ENCODE measurements at regions not wholly inside any gene's neighbourhood (a gene's known extent, or its start where the extent isn't known, plus 50 kb on each side); places are given as distances from the start of the nearest gene placed in this dataset.

DNA sequence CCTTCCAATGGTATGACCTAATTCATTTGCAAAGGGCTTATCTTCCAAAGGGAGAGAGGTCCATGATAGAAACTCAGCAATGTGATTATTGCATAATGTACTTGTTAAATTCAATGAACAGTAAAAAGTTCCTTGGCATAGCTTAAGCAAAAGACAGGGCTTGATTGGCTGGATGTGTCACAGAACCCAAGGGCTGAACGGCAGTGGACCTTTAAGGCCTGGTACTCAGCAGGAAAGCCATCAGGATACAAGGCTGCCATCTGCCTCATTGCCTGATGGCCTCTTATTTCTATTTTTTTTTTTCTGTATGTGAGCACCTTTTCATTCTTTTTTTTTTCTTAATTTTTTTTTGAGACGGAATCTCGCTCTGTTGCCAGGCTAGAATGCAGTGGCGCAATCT lies 208.9 kb upstream of the WSCD1 start:
- H3K27me3 ChIP-seq (ENCODE audit: insufficient read depth, low read length, poor library complexity) = no peaks in the 10 kb centered on the region
- TF ChIP-seq, protein P1, sequence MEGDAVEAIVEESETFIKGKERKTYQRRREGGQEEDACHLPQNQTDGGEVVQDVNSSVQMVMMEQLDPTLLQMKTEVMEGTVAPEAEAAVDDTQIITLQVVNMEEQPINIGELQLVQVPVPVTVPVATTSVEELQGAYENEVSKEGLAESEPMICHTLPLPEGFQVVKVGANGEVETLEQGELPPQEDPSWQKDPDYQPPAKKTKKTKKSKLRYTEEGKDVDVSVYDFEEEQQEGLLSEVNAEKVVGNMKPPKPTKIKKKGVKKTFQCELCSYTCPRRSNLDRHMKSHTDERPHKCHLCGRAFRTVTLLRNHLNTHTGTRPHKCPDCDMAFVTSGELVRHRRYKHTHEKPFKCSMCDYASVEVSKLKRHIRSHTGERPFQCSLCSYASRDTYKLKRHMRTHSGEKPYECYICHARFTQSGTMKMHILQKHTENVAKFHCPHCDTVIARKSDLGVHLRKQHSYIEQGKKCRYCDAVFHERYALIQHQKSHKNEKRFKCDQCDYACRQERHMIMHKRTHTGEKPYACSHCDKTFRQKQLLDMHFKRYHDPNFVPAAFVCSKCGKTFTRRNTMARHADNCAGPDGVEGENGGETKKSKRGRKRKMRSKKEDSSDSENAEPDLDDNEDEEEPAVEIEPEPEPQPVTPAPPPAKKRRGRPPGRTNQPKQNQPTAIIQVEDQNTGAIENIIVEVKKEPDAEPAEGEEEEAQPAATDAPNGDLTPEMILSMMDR (IDR thresholded peaks at IDR 0.05; ENCODE audit: borderline replicate concordance, extremely low read depth, low read length, poor library complexity, severe bottlenecking) = no peak
- no peak for TF ChIP-seq EZH2 (IDR thresholded peaks at IDR 0.05; ENCODE audit: borderline replicate concordance, low read depth, low read length, severe bottlenecking)
- H3K4me3 ChIP-seq (ENCODE audit: low read depth in 1 of 2, low read length in 2 of 2) = no peak overlapping the region
- H3K9ac ChIP-seq (ENCODE audit: low read depth, low read length) = no peak overlapping the region
- H3K4me2 ChIP-seq (ENCODE audit: insufficient read depth, low read length) = no peak overlapping the region
- no peaks in the 10 kb centered on the region for H3K9me3 ChIP-seq (ENCODE audit: insufficient read depth, low read length, severe bottlenecking)
- H4K20me1 ChIP-seq (ENCODE audit: insufficient read depth, low read length) = no peaks in the 10 kb centered on the region
- DNase-seq (no peak), ATAC-seq (ENCODE audit: insufficient read depth, low read depth) (no peak)
- H2AFZ ChIP-seq (ENCODE audit: low read depth, low read length) = no peak overlapping the region
- no peak overlapping the region for H3K27ac ChIP-seq (ENCODE audit: low read length)
- H3K79me2 ChIP-seq (ENCODE audit: insufficient read depth, low read length) = no peaks in the 10 kb centered on the region
- H3K4me1 ChIP-seq (ENCODE audit: insufficient read depth, low read length) = no peaks in the 10 kb centered on the region
- no peaks in the 10 kb centered on the region for H3K36me3 ChIP-seq (ENCODE audit: insufficient read depth, low read length)

DNA sequence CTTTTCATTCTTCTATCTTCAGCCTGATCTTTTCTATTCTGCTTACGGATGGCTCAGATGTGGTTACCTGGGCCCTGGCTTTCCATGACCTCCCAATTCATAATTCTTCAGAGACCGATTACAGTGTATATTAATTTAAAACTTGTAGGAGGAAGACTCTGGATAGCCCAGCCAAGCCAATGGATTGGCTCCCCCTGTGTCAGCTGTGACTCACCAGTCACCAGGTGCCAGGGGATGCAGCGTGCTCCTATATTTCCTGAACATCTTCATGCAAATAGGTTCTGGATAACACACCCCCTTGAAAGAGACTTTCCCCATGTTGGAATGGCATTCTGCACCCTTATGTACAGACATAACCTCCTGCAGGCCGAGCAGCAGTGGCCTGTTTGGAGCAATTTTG lies 208.3 kb upstream of the WSCD1 start:
- no peaks in the 10 kb centered on the region for H3K9me3 ChIP-seq (ENCODE audit: insufficient read depth, low read length, severe bottlenecking)
- no peak overlapping the region for H3K9ac ChIP-seq (ENCODE audit: low read depth, low read length)
- H3K27me3 ChIP-seq (ENCODE audit: insufficient read depth, low read length, poor library complexity) = no peaks in the 10 kb centered on the region
- TF ChIP-seq, protein P1 (IDR thresholded peaks at IDR 0.05; ENCODE audit: borderline replicate concordance, extremely low read depth, low read length, poor library complexity, severe bottlenecking) = no peak
- no peak for TF ChIP-seq EZH2 (IDR thresholded peaks at IDR 0.05; ENCODE audit: borderline replicate concordance, low read depth, low read length, severe bottlenecking)
- ATAC-seq (ENCODE audit: insufficient read depth, low read depth) (no peak), DNase-seq (no peak)
- H3K79me2 ChIP-seq (ENCODE audit: insufficient read depth, low read length) = no peaks in the 10 kb centered on the region
- H3K4me3 ChIP-seq (ENCODE audit: low read depth in 1 of 2, low read length in 2 of 2) = no peak overlapping the region
- no peaks in the 10 kb centered on the region for H3K36me3 ChIP-seq (ENCODE audit: insufficient read depth, low read length)
- H2AFZ ChIP-seq (ENCODE audit: low read depth, low read length) = no peak overlapping the region
- H3K4me2 ChIP-seq (ENCODE audit: insufficient read depth, low read length) = no peak overlapping the region
- H3K27ac ChIP-seq (ENCODE audit: low read length) = no peak overlapping the region
- H4K20me1 ChIP-seq (ENCODE audit: insufficient read depth, low read length) = no peaks in the 10 kb centered on the region
- H3K4me1 ChIP-seq (ENCODE audit: insufficient read depth, low read length) = no peaks in the 10 kb centered on the region

DNA sequence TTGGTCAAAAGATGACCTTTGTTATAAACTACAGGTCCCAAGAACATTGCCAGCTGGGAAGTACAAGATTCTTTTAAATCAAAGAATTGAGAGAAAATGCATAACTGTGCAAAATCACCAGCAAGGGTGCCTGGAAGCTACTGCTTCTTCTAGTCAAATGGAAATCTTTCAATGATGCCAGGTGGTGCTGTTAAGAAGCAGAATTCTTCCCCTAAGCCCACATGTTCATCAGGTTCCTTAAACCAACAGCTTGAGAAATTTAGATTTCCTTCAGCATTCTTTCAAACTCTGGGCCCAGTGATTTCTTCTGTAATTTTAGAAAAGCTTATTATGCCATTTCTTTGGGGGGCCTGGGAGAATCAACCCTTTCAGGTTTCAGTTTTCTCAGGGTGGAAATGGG lies 207.8 kb upstream of the WSCD1 start:
- H2AFZ ChIP-seq (ENCODE audit: low read depth, low read length) = no peak overlapping the region
- DNase-seq = no peak
- TF ChIP-seq EZH2 (IDR thresholded peaks at IDR 0.05; ENCODE audit: borderline replicate concordance, low read depth, low read length, severe bottlenecking) = no peak
- TF ChIP-seq, protein P1 (IDR thresholded peaks at IDR 0.05; ENCODE audit: borderline replicate concordance, extremely low read depth, low read length, poor library complexity, severe bottlenecking) = no peak

More for the DNA sequence above, 207.8 kb upstream of the WSCD1 start:
- ATAC-seq (ENCODE audit: insufficient read depth, low read depth) = no peak
- Histone ChIP-seq H3K4me2 (ENCODE audit: insufficient read depth, low read length) (no peak overlapping the region), H3K27me3 (ENCODE audit: insufficient read depth, low read length, poor library complexity) (no peaks in the 10 kb centered on the region), H3K79me2 (ENCODE audit: insufficient read depth, low read length) (no peaks in the 10 kb centered on the region), H3K27ac (ENCODE audit: low read length) (no peak overlapping the region), H3K4me3 (ENCODE audit: low read depth in 1 of 2, low read length in 2 of 2) (no peak overlapping the region), H3K4me1 (ENCODE audit: insufficient read depth, low read length) (no peaks in the 10 kb centered on the region), H3K36me3 (ENCODE audit: insufficient read depth, low read length) (no peaks in the 10 kb centered on the region), H3K9ac (ENCODE audit: low read depth, low read length) (no peak overlapping the region), H3K9me3 (ENCODE audit: insufficient read depth, low read length, severe bottlenecking) (no peaks in the 10 kb centered on the region), H4K20me1 (ENCODE audit: insufficient read depth, low read length) (no peaks in the 10 kb centered on the region)
